OCI-LY3 (cell line): ENCODE measurements at regions not wholly inside any gene's neighbourhood (a gene's known extent, or its start where the extent isn't known, plus 50 kb on each side); places are given as distances from the start of the nearest gene placed in this dataset.

Experiments
- CTCF ChIP-seq: fragments of 200-600, 300-600 bp; sonication (generic); IDR thresholded peaks from 2 replicates; pipeline ENCODE4 v1.5.1; 2014; ENCODE audit warnings: antibody characterized with exemption, low read length, low read depth
- EZH2phosphoT487 ChIP-seq: fragments of 200-600 bp; shearing (Covaris generic); IDR thresholded peaks from 2 replicates; pipeline ENCODE4 v1.6.1; 2018; ENCODE audit warnings: antibody characterized with exemption, mixed run types, low read depth

- TF ChIP-seq CTCF (no peak), EZH2phosphoT487 (no peak)
Measured at GRCh38 chr5:6840136-6840793, 127.0 kb downstream of the TENT4A start.
